Breast epithelium (tissue), 4 donors: ENCODE measurements at regions not wholly inside any gene's neighbourhood (a gene's known extent, or its start where the extent isn't known, plus 50 kb on each side); places are given as distances from the start of the nearest gene placed in this dataset.
A peak's percentile ranks its signal among the peaks of the same experiment; 100 is the strongest.

Experiments used
- DNase-seq, 2 donors: peaks; one replicate each; pipeline ENCODE4 v3.0.0-alpha.2; 2019; ENCODE audit warnings: low spot score in 2 of 2
- H3K27ac ChIP-seq, 2 donors: fragments of 200-600 bp; sonication (generic) in 1 of 2; one replicate each; pipeline ENCODE4 v1.5.1; 2016 to 2019; ENCODE audit warnings: mild to moderate bottlenecking in 1 of 2
- H3K27me3 ChIP-seq, 2 donors: fragments of 200-600 bp; sonication (generic) in 1 of 2; one replicate each; pipeline versions ENCODE4 v1.5.1 to v1.6.0; 2017 to 2019; ENCODE audit warnings: control low read depth in 1 of 2, mild to moderate bottlenecking in 1 of 2
- H3K36me3 ChIP-seq: fragments of 200-600 bp; one replicate; pipeline ENCODE4 v1.5.1; 2019
- H3K4me1 ChIP-seq, 2 donors: fragments of 200-600 bp; sonication (generic); one replicate each; pipeline ENCODE4 v1.5.1; 2016 to 2019; ENCODE audit warnings: control low read depth in 1 of 2
- H3K4me3 ChIP-seq, 3 donors: fragments of 200-600 bp; sonication (generic); 1 replicate in 2 of 3; 2 replicates in 1 of 3; pipeline ENCODE4 v1.5.1; 2016 to 2019; ENCODE audit warnings: mild to moderate bottlenecking in 3 of 3, moderate library complexity in 2 of 3
- H3K9me3 ChIP-seq, 2 donors: fragments of 200-600 bp; sonication (generic) in 1 of 2; one replicate each; pipeline ENCODE4 v1.5.1; 2016 to 2019; ENCODE audit warnings: control low read depth in 1 of 2
- POLR2A ChIP-seq: fragments of 450-650 bp; IDR thresholded peaks from one replicate; pipeline ENCODE4 v1.6.1; 2016; ENCODE audit warnings: antibody characterized with exemption, mild to moderate bottlenecking, moderate library complexity
- POLR2AphosphoS5 ChIP-seq, 3 donors: sonication (generic); formaldehyde crosslinking; IDR thresholded peaks; one replicate each; pipeline ENCODE4 v1.6.1; 2017; ENCODE audit warnings: antibody characterized with exemption in 3 of 3
- intact Hi-C: fragments of 100-400 bp; cut with DNase I; formaldehyde crosslinking; loops from one replicate; pipeline ENCODE4 v1.15.1; 2023; ENCODE audit warnings: low total_unique reads
- TF ChIP-seq, protein P1 (sequence below), 3 donors: fragments of 450-650 bp; IDR thresholded peaks; one replicate each; pipeline ENCODE4 v1.5.1; 2016 to 2017; ENCODE audit warnings: antibody characterized with exemption in 3 of 3, mild to moderate bottlenecking in 3 of 3, moderate library complexity in 3 of 3

- H3K27ac ChIP-seq, result no peak overlapping the region
- TF ChIP-seq POLR2AphosphoS5 (IDR thresholded peaks at IDR 0.05), result no peak
- no peak for TF ChIP-seq POLR2A
- no peaks in the 10 kb centered on the region for H3K9me3 ChIP-seq
- intact Hi-C loops, result no loop called here
- H3K36me3 ChIP-seq, result no peaks in the 10 kb centered on the region
- no peak for DNase-seq
- no peak overlapping the region for H3K4me3 ChIP-seq
- no peaks in the 10 kb centered on the region for H3K27me3 ChIP-seq
- no peaks in the 10 kb centered on the region for H3K4me1 ChIP-seq
Measured at GRCh38 chr20:39897058-39897457, 792.0 kb downstream of the MAFB start.

DNA sequence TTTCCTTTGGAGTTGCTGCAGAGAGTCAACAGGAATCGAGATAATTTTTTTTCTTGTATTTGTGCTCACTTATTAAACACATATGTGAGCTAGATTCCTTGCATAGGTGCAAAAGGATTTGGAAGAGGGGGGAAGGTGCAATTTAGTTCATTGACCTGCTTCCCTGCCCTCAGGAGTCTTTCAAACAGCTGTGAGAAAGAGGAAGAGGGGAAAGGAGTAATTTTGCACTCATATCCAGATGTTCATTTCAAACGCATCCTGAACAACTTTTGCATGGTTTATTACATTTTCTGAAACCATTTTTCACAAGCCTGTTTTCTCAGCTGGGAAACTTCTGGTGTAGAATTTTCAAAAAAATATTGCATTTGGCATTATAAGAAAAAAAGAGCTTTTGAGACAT, 795.0 kb downstream of the MAFB start:
- H3K4me3 ChIP-seq, result no peak overlapping the region
- no peaks in the 10 kb centered on the region for H3K9me3 ChIP-seq
- H3K36me3 ChIP-seq, result no peaks in the 10 kb centered on the region
- no peak for DNase-seq
- TF ChIP-seq, protein P1, sequence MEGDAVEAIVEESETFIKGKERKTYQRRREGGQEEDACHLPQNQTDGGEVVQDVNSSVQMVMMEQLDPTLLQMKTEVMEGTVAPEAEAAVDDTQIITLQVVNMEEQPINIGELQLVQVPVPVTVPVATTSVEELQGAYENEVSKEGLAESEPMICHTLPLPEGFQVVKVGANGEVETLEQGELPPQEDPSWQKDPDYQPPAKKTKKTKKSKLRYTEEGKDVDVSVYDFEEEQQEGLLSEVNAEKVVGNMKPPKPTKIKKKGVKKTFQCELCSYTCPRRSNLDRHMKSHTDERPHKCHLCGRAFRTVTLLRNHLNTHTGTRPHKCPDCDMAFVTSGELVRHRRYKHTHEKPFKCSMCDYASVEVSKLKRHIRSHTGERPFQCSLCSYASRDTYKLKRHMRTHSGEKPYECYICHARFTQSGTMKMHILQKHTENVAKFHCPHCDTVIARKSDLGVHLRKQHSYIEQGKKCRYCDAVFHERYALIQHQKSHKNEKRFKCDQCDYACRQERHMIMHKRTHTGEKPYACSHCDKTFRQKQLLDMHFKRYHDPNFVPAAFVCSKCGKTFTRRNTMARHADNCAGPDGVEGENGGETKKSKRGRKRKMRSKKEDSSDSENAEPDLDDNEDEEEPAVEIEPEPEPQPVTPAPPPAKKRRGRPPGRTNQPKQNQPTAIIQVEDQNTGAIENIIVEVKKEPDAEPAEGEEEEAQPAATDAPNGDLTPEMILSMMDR (IDR thresholded peaks at IDR 0.05), result no peak
- TF ChIP-seq POLR2A (no peak), POLR2AphosphoS5 (IDR thresholded peaks at IDR 0.05) (no peak)
- H3K27me3 ChIP-seq, result no peaks in the 10 kb centered on the region
- no peaks in the 10 kb centered on the region for H3K4me1 ChIP-seq
- intact Hi-C loops, result no loop called here
- H3K27ac ChIP-seq, result no peak overlapping the region

GRCh38 chr20:39893003-39893685, 795.9 kb downstream of the MAFB start:
- Histone ChIP-seq H3K4me3 (no peak overlapping the region), H3K4me1 (no peaks in the 10 kb centered on the region), H3K27me3 (no peaks in the 10 kb centered on the region), H3K36me3 (no peaks in the 10 kb centered on the region), H3K9me3 (no peaks in the 10 kb centered on the region), H3K27ac (peak overlapping the region in 1 of 2 donors; percentile 33)
- TF ChIP-seq, protein P1 (IDR thresholded peaks at IDR 0.05), result no peak
- TF ChIP-seq POLR2A (no peak), POLR2AphosphoS5 (IDR thresholded peaks at IDR 0.05) (no peak)
- intact Hi-C loops, result no loop called here
- DNase-seq, result no peak

DNA sequence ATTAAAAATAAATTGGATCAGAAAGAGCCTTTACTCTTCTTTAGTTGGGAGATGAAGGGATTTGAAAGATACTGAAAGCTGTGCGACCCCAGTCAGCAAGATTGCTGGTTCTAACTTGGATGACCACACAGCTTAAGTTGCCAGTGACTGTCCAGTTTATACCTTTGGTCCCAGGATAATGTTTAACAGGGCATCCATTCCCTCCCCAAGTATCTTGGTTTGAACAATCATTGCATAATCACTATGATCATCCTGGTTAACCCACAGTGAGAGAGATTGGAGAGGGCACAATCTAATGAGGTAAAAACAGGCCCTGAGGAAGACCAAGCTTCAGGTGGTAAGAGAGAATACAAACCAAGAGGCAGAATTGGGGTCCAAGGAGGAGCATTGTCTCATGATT, 798.3 kb downstream of the MAFB start:
- TF ChIP-seq POLR2AphosphoS5 (IDR thresholded peaks at IDR 0.05) (no peak), POLR2A (no peak)
- TF ChIP-seq, protein P1 (IDR thresholded peaks at IDR 0.05), result no peak
- intact Hi-C loops, result no loop called here
- no peaks in the 10 kb centered on the region for H3K9me3 ChIP-seq
- H3K36me3 ChIP-seq, result no peaks in the 10 kb centered on the region
- H3K27me3 ChIP-seq, result no peaks in the 10 kb centered on the region
- H3K4me3 ChIP-seq, result no peak overlapping the region
- H3K27ac ChIP-seq, result no peak overlapping the region
- DNase-seq, result no peak
- no peaks in the 10 kb centered on the region for H3K4me1 ChIP-seq

DNA sequence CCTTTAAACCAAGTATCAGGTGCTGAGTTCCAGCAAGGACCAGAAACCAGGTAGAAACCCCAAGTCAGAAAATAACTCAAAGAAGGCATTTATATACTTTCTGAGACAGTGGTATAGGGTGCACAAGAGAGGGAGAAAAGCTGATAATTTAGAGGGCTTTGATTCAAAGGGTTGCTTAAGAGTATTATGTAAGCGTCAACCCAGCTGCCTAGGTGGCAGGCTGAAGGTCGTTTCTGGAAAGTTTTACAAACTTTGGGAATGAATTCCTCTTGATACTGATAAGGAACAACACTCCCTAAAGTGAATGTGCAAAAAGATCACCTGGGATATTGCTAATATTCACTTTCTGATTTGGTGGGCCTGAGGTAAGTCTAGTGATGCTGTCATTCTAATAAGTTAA, 800.7 kb downstream of the MAFB start:
- H3K4me1 ChIP-seq, result no peaks in the 10 kb centered on the region

More for the DNA sequence above, 800.7 kb downstream of the MAFB start:
- Histone ChIP-seq H3K9me3 (no peaks in the 10 kb centered on the region), H3K27me3 (no peaks in the 10 kb centered on the region), H3K4me3 (no peak overlapping the region), H3K27ac (no peak overlapping the region), H3K36me3 (no peaks in the 10 kb centered on the region)
- no peak for TF ChIP-seq POLR2A
- TF ChIP-seq, protein P1 (IDR thresholded peaks at IDR 0.05), result no peak
- no peak for TF ChIP-seq POLR2AphosphoS5 (IDR thresholded peaks at IDR 0.05)
- intact Hi-C loops, result no loop called here
- DNase-seq, result no peak
